ENCODE measurements at regions not wholly inside any gene's neighbourhood (a gene's known extent, or its start where the extent isn't known, plus 50 kb on each side); places are given as distances from the start of the nearest gene placed in this dataset.

DNA sequence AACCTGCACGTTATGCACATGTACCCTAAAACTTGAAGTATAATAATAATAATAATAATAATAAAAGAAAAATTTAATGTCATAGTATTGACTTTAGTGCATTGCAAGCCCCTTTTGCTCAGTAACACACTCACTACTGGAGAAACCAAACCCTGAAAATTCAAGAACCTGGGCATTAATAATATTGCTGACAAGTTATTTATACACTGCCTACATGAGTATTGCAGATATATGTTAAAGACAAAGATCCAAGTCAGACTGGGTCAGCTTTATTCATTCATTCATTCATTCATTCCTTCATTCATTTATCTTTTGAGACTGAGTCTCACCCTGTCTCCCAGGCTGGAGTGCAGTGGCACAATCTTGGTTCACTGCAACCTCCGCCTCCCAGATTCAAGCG, 1711.2 kb downstream of the TP53TG3F start:
- no peak for FAIRE-seq

- FAIRE-seq: no peak
Measured at GRCh38 chr16:35171106-35171505, 1711.7 kb downstream of the TP53TG3F start.

- no peak for FAIRE-seq
Measured at GRCh38 chr16:35173295-35173694, 1713.9 kb downstream of the TP53TG3F start.

DNA sequence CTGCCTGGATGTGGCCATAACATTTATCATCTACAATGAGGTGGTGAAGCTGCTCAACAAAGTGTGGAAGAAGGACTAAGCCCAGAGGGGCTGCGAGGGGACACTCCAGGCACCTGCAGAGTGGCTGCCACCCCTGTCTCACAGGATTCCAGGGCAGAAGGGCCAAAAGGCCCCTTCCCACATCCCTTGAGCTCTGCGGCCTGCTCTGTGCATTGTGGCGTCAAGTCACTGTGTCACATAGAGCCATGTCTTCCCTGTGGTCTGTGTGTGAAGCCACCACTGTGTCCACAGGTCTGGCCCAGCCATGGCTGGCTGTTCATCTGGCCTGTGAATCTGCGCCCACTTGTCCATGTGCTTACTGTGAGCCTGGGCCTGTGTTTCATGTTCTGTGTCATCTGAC, 1714.6 kb downstream of the TP53TG3F start:
- no peak for FAIRE-seq

GRCh38 chr16:35176449-35176848, 1717.0 kb downstream of the TP53TG3F start:
- no peak for FAIRE-seq

GRCh38 chr16:35177851-35178250, 1718.4 kb downstream of the TP53TG3F start:
- FAIRE-seq: no peak

GRCh38 chr16:35180970-35181369, 1721.6 kb downstream of the TP53TG3F start:
- no peak for FAIRE-seq

DNA sequence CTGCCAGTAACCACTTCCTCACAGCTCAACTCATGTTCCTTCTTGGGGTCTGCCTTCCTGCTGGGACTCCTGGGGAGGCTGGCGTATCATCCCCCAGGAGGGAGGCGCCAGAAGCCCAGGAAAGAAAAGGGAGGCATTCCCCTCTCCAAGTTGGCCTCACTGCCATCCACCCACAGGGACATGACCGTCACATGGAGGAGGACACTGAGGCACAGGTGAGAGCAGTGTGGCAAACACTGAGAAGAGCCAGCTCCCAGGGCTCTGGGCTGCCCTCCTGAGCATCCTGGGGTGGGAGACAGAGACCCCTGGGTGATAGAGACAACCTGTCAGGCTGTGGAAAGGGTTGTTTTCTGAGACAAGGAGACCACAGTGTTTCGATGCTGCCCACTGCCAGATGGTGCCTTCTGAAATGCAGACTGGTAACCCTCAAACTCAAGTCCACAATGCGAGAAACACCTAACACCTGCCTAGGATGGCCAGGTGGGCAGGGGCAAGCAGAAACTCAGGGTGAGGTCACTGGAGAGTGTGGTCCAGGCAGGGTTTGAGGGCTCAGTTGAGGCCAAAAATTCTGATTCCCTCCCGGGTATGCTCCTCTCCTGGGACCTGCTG, 1722.1 kb downstream of the TP53TG3F start:
- no peak for FAIRE-seq

DNA sequence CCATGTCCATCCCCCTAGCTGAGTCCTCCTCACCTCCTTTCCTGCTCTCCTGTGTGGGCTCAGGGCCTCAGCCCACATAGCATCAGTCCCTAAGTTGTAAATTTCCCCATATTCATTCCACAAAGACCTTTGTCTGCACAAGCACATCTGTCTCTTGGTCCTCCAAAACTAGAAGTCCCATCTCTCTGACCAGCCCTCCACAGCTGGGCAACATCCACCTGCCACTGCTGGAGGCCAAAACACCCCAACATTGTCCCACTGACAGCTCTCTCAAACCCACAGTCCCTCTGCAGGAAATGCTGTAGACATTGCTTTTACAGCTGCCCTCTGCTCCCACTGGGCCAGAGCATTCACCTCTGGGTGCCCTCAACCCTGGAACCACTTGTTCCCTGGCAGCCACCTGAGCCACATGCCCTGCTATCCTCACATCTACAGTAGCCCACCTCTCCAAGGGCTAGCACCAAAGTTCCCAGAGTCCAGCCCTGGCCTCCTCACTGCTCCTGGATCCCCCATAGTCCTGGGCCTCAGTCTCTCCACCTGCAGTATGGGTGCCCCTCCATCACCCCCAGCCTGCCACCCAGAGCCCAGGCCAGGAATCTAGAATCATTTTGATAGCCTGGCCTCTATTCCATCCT, 1722.7 kb downstream of the TP53TG3F start:
- no peak for FAIRE-seq

DNA sequence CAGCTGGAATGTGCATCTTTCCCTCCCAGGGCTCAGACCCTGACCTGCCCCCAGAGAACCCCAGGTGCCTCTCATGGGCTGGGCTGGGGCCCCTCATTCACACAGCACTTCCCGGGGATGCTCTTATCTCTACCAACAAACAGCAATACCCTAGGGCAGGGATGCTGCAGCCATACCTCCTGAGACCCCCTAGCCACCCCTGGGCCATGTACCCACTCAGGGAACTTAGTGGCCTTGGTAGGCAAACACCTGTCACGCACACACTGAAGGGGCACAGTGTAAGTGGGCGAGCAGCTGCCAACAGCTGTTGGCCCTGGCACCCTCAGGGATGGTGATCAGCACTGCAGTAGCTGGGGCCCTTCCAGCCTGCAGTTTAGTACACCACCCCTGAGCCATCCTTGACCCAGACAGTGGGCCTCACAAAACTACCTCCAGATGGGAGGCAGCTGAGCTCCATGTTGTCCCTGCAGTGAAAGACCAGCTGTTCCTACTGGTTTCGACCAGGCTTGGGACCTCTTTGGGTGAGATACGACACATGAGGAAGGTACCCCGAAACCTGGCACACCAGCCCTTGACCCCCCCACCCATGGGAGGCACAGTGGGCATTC, 1723.6 kb downstream of the TP53TG3F start:
- FAIRE-seq: no peak

- no peak for FAIRE-seq
Measured at GRCh38 chr16:35184356-35184870, 1725.0 kb downstream of the TP53TG3F start.

DNA sequence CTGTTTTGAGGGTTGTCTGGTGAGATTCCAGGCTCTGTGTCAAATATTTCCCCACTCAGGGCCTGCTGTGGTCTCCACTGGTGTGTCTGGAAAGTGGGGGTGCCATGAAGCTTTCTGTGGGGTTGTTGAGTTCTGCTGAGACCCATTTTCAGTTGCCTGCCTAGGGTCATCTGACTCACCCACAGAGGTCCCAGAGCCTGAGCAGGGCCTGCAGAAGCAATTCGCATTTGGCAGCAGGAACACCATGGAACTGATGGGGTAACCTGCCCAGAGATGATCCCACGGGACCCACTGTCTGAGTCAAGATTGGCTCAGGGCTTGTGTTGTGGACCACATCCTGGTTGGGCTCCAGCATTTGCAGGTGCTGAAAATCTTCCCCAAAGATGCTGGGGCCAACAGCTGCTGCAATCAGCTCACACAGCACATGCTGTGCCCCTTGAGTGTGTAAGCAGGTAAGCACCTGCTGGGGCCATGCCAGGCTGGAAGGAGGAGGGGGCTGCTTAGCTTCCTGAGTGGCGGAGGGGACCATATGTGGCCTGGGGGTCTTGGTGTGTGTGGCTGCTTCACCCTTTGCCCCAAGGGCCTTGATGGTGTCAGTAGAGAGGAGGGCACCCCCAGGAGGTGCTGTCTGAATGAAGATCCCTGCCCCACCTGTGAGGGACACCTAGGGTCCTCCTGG, 1726.1 kb downstream of the TP53TG3F start:
- no peak for FAIRE-seq

- no peak for FAIRE-seq
Measured at GRCh38 chr16:35186045-35186759, 1726.8 kb downstream of the TP53TG3F start.

GRCh38 chr16:35187665-35188225, 1728.3 kb downstream of the TP53TG3F start:
- no peak for FAIRE-seq

GRCh38 chr16:35188288-35189155, 1729.1 kb downstream of the TP53TG3F start:
- no peak for FAIRE-seq

- FAIRE-seq: no peak
Measured at GRCh38 chr16:35192993-35193392, 1733.6 kb downstream of the TP53TG3F start.

GRCh38 chr16:35193956-35194355, 1734.5 kb downstream of the TP53TG3F start:
- no peak for FAIRE-seq

GRCh38 chr16:35194681-35195080, 1735.3 kb downstream of the TP53TG3F start:
- no peak for FAIRE-seq

DNA sequence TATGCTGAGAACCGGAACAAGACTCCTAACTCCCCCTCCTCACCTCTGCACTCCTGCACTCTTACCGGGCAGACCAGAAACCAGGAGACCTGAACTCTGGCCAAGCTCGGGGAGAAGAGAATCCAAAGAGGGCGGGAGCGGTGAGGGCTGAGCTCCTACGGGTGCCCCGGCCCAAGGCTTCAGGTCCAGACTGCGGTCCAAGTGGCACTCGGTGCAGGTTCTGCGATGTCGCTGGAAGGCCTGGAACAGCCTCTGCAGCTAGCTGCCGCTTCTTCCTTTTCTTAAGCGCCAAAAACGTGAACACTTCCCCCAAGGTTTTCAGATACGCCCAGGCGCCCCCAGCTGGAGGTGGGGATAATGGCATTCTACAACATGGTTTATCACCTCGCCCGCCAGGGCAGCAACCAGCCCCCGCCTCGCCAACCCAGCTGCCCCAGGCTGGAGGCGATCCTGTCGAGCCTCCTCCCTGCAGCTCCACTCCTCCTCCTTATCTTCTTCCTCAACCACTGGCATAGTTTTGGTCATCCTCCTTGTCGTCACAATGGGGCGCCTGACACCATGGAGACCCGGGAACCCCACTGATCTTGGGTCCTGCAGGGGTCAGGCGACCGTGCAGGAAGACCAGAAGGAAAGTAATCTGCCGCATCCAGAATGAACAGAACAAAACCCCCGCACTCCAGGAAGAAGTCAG, 1735.9 kb downstream of the TP53TG3F start:
- no peak for FAIRE-seq

DNA sequence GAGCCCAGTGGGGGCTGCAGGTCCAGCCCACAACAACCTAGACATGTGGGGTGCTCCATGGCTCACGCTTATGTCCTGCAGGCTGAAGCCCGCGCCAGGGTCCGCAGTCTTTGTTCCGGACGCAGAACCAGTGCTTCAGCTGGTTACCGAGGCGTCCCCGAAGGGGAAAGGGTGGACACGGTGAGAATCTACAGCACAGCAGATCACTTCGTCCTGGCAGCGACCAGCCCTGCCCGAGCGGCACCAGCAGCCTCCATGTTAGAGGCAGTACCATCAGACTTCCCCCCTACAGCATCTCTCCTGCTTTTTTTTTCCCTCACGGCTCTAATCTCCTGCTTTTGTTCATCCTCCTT, 1736.4 kb downstream of the TP53TG3F start:
- FAIRE-seq: no peak

DNA sequence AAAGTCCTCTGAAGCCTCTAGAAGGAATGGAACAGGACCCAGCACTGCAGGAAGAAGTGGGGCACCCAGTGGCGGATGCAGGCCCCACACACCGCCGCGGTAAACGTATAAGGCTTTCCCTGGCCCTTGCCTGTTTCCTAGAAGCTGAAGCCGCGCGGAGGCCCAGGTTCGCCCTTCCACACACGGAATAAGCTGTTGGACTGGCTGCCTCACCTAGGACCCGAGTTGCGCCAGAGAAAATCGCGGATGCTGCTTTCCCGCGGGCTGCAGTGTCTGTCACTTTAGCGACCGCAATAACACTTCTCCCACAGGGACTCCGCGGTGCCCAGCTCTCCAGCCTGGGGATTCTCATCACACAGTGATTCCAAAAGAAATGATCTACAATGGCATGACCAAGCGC, 1736.9 kb downstream of the TP53TG3F start:
- no peak for FAIRE-seq

Measured in TTC549 (cell line).